GM23338 (cell line): ENCODE measurements at regions not wholly inside any gene's neighbourhood (a gene's known extent, or its start where the extent isn't known, plus 50 kb on each side); places are given as distances from the start of the nearest gene placed in this dataset.

Experiments used
- ATAC-seq: fragments of 200-7000 bp; cut with Tn5 transposase; 3 replicates; pipeline ENCODE4 v1.9.1; 2020
- DNase-seq: peaks from one replicate; pipeline ENCODE4 v3.0.0-alpha.2; 2015; ENCODE audit warnings: low spot score
- H2AFZ ChIP-seq: fragments of 200-600 bp; sonication (generic); 2 replicates; pipeline ENCODE4 v1.8.0; 2016; ENCODE audit warnings: antibody characterized with exemption, mild to moderate bottlenecking, moderate library complexity
- H3F3A ChIP-seq: fragments of 200-600 bp; sonication (generic); replicated peaks from 2 replicates; pipeline ENCODE4 v1.8.0; 2017; ENCODE audit warnings: antibody characterized with exemption, mixed run types, low read depth
- H3K27ac ChIP-seq: fragments of 200-600 bp; sonication (generic); 2 replicates; pipeline ENCODE4 v1.6.1; 2016; ENCODE audit warnings: low read depth
- H3K27me3 ChIP-seq: fragments of 200-600 bp; sonication (generic); 2 replicates; pipeline ENCODE4 v1.8.0; 2016; ENCODE audit warnings: mild to moderate bottlenecking, mixed run types, moderate library complexity; ENCODE audit not compliant: insufficient read depth
- H3K36me3 ChIP-seq: fragments of 200-600 bp; sonication (generic); 2 replicates; pipeline ENCODE4 v1.8.0; 2016; ENCODE audit warnings: mild to moderate bottlenecking; ENCODE audit not compliant: insufficient read depth
- H3K4me1 ChIP-seq: fragments of 200-600 bp; sonication (generic); 2 replicates; pipeline ENCODE4 v1.8.0; 2016; ENCODE audit warnings: mild to moderate bottlenecking, moderate library complexity; ENCODE audit not compliant: insufficient read depth
- H3K4me2 ChIP-seq: fragments of 200-600 bp; sonication (generic); 2 replicates; pipeline ENCODE4 v1.7.1; 2017; ENCODE audit warnings: mixed run types
- H3K4me3 ChIP-seq: fragments of 200-600 bp; sonication (generic); 2 replicates; pipeline ENCODE4 v1.6.1; 2016; ENCODE audit warnings: mixed run types
- H3K79me2 ChIP-seq: fragments of 200-600 bp; sonication (generic); replicated peaks from 2 replicates; pipeline ENCODE4 v1.8.0; 2017; ENCODE audit warnings: mild to moderate bottlenecking; ENCODE audit not compliant: insufficient read depth
- H3K9me2 ChIP-seq: fragments of 200-600 bp; sonication (generic); 2 replicates; pipeline ENCODE4 v1.8.0; 2017; ENCODE audit not compliant: insufficient read depth
- H4K20me1 ChIP-seq: fragments of 200-600 bp; sonication (generic); replicated peaks from 2 replicates; pipeline ENCODE4 v1.8.0; 2017; ENCODE audit warnings: mild to moderate bottlenecking; ENCODE audit not compliant: insufficient read depth
- H3K27ac Mint-ChIP-seq: 2 replicates; pipeline ENCODE4 v1.8.0; 2020; ENCODE audit warnings: inconsistent platforms, mild to moderate bottlenecking, moderate library complexity, mixed read lengths
- H3K27me3 Mint-ChIP-seq: 3 replicates; pipeline ENCODE4 v1.8.0; 2022; ENCODE audit warnings: low read depth, mild to moderate bottlenecking, moderate library complexity, mixed read lengths, inconsistent platforms; ENCODE audit not compliant: insufficient read depth, poor library complexity
- H3K36me3 Mint-ChIP-seq: 3 replicates; pipeline ENCODE4 v1.8.0; 2021; ENCODE audit warnings: low read depth, mild to moderate bottlenecking, inconsistent platforms, moderate library complexity, mixed read lengths
- H3K4me1 Mint-ChIP-seq: 3 replicates; pipeline ENCODE4 v1.8.0; 2020; ENCODE audit warnings: mild to moderate bottlenecking, inconsistent platforms, mixed read lengths
- H3K4me3 Mint-ChIP-seq: 3 replicates; pipeline ENCODE4 v1.8.0; 2021; ENCODE audit warnings: moderate library complexity, mild to moderate bottlenecking, inconsistent platforms, mixed read lengths
- H3K9me3 Mint-ChIP-seq: 3 replicates; pipeline ENCODE4 v1.8.0; 2020; ENCODE audit warnings: moderate library complexity, mild to moderate bottlenecking, inconsistent platforms, mixed read lengths
- CREB1 ChIP-seq: fragments of 250-450 bp; sonication (Bioruptor Pico); IDR thresholded peaks from 2 replicates; pipeline ENCODE4 v1.5.0; 2020; ENCODE audit warnings: low read depth, mild to moderate bottlenecking, moderate library complexity
- CTCF ChIP-seq, 2 experiments: fragments of 200-600 bp in 1 of 2; sonication (generic) in 1 of 2; conservative IDR thresholded peaks; 2 replicates each; pipeline versions ENCODE4 v1.5.1 to v1.6.1; 2016 to 2017; ENCODE audit warnings: antibody characterized with exemption in 2 of 2, low read depth in 2 of 2, mild to moderate bottlenecking in 2 of 2, moderate library complexity in 1 of 2
- ETS1 ChIP-seq: IDR thresholded peaks from 2 replicates; pipeline ENCODE4 v1.6.1; 2016; ENCODE audit warnings: antibody characterized with exemption
- EZH2 ChIP-seq: fragments of 200-600 bp; sonication (generic); IDR thresholded peaks from one replicate; pipeline ENCODE4 v1.8.0; 2017; ENCODE audit warnings: antibody characterized with exemption, mild to moderate bottlenecking, low read depth; ENCODE audit not compliant: unreplicated experiment
- EZH2phosphoT487 ChIP-seq: fragments of 200-600 bp; sonication (generic); IDR thresholded peaks from one replicate; pipeline ENCODE4 v1.8.1; 2018; ENCODE audit warnings: antibody characterized with exemption; ENCODE audit not compliant: unreplicated experiment
- JUNB ChIP-seq: IDR thresholded peaks from one replicate; pipeline ENCODE4 v1.6.1; 2016; ENCODE audit warnings: antibody characterized with exemption; ENCODE audit not compliant: unreplicated experiment
- NANOG ChIP-seq: IDR thresholded peaks from 2 replicates; pipeline ENCODE4 v1.6.1; 2016; ENCODE audit warnings: antibody characterized with exemption, borderline replicate concordance
- POLR2AphosphoS5 ChIP-seq: IDR thresholded peaks from 2 replicates; pipeline ENCODE4 v1.6.1; 2016; ENCODE audit warnings: antibody characterized with exemption, low read depth
- REST ChIP-seq: IDR thresholded peaks from one replicate; pipeline ENCODE4 v1.6.1; 2018; ENCODE audit warnings: antibody characterized with exemption; ENCODE audit not compliant: unreplicated experiment
- STAT1 ChIP-seq: IDR thresholded peaks from one replicate; pipeline ENCODE4 v1.6.1; 2016; ENCODE audit warnings: antibody characterized with exemption; ENCODE audit not compliant: unreplicated experiment
- ZNF114 ChIP-seq: fragments of 250-450 bp; sonication (Bioruptor Pico); IDR thresholded peaks from 2 replicates; pipeline ENCODE4 v1.5.0; 2020; ENCODE audit warnings: mild to moderate bottlenecking, moderate library complexity
- ZNF331 ChIP-seq: fragments of 250-450 bp; sonication (Bioruptor Pico); IDR thresholded peaks from 2 replicates; pipeline ENCODE4 v1.5.0; 2020; ENCODE audit warnings: low read depth, mild to moderate bottlenecking, moderate library complexity
- ZNF462 ChIP-seq: fragments of 250-450 bp; sonication (Bioruptor Pico); IDR thresholded peaks from 2 replicates; pipeline ENCODE4 v1.5.0; 2020; ENCODE audit warnings: mild to moderate bottlenecking, moderate library complexity

GRCh38 chr7:21364801-21365271 lies 63.0 kb upstream of the SP4 start:
- H4K20me1 ChIP-seq: no peaks in the 10 kb centered on the region
- peaks cover 3% of the 10 kb centered on the region; the same call in 1 of the 3 replicates for H3K9me3 Mint-ChIP-seq

More at GRCh38 chr7:21364801-21365271, 63.0 kb upstream of the SP4 start:
- H3K79me2 ChIP-seq: no peaks in the 10 kb centered on the region
- no peak overlapping the region for H3K27ac Mint-ChIP-seq
- ATAC-seq: no peak
- no peaks in the 10 kb centered on the region for H3K36me3 Mint-ChIP-seq
- TF ChIP-seq EZH2 (no peak), CREB1 (no peak), ETS1 (no peak), JUNB (no peak), ZNF462 (CRISPR knock-in tag) (no peak), ZNF114 (CRISPR knock-in tag) (no peak), CTCF (conservative IDR thresholded peaks at IDR 0.05; ENCODE audit: low read depth in 2 of 2) (no peak), ZNF331 (CRISPR knock-in tag) (no peak), REST (no peak), EZH2phosphoT487 (no peak), NANOG (no peak), STAT1 (no peak), POLR2AphosphoS5 (no peak)
- no peaks in the 10 kb centered on the region for H3K4me1 Mint-ChIP-seq
- H3K4me1 ChIP-seq: no peaks in the 10 kb centered on the region; the same call in 1 of the 2 replicates
- no peaks in the 10 kb centered on the region for H3K27me3 Mint-ChIP-seq
- H3K4me2 ChIP-seq: no peak overlapping the region
- H3K27ac ChIP-seq: no peak overlapping the region
- H3K4me3 ChIP-seq: no peak overlapping the region
- no peak for DNase-seq
- H3K36me3 ChIP-seq: no peaks in the 10 kb centered on the region
- H3K27me3 ChIP-seq: no peaks in the 10 kb centered on the region
- H3F3A ChIP-seq: no peaks in the 10 kb centered on the region
- no peak overlapping the region for H3K4me3 Mint-ChIP-seq
- 0 out of 2 replicates have a peak, but pooled peaks cover 3% of the 10 kb centered on the region for H3K9me2 ChIP-seq
- H2AFZ ChIP-seq: no peak overlapping the region
